NCI-H1436 (cell line): ENCODE measurements at regions not wholly inside any gene's neighbourhood (a gene's known extent, or its start where the extent isn't known, plus 50 kb on each side); places are given as distances from the start of the nearest gene placed in this dataset.
A peak's percentile ranks its signal among the peaks of the same experiment; 100 is the strongest.

Source experiments
- DNase-seq: peaks from one replicate; lab custom pipeline; 2025; lab: John Stamatoyannopoulos, UW

DNA sequence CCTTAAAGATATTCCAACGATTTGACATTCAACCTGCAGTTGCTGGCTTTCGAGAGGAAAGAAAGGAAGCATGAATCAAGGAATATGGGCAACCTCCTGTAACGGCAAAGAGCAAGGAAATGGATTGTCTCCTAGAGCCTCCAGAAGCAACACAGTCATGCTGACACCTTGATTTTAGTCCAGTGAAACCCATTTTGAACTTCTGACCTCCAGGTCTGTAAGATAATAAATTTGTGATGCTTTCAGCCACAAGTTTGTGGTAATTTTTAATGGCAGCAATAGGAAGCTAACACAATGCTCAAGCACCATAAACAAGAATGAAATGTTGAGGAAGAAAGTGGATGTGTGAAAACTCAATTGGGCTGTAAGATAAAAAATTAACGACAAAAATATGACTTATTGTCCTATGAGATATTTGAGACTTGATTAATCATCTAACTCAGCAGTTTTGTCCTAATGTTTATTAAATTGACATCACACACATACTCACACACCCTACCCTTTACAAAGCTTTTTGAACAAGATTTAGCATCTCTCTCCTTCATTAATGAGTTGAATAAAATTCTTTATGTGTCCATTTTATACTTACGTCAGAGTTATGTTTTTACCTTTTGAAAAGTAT, 857.2 kb upstream of the INTU start:
- DNase-seq, result no peak

DNA sequence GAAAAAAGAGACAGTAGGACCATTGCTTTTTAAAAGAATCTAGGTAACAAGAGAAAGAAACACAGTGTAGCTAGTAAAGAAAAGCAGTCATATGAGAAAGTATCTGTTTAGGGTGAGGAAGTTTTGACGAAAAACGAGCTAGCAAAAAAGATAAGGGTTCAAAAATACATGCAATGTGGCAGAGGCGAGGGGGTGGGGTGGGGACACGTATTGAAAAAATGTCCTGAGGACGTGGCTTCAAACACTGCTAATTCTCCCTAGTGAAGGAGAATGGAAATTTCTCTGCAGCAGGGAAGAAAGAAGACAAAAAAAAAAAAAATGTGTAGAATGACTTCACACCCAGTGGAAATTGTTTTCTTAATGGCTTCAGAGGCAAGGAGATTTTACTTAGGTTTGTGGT, 856.4 kb upstream of the INTU start:
- DNase-seq, result no peak

- no peak for DNase-seq
Measured at GRCh38 chr4:126777649-126778048, 855.1 kb upstream of the INTU start.

- no peak for DNase-seq
Measured at GRCh38 chr4:126778348-126778747, 854.4 kb upstream of the INTU start.

GRCh38 chr4:126779001-126779400, 853.8 kb upstream of the INTU start:
- no peak for DNase-seq

- DNase-seq, result no peak
Measured at GRCh38 chr4:126779436-126780166, 853.2 kb upstream of the INTU start.

DNA sequence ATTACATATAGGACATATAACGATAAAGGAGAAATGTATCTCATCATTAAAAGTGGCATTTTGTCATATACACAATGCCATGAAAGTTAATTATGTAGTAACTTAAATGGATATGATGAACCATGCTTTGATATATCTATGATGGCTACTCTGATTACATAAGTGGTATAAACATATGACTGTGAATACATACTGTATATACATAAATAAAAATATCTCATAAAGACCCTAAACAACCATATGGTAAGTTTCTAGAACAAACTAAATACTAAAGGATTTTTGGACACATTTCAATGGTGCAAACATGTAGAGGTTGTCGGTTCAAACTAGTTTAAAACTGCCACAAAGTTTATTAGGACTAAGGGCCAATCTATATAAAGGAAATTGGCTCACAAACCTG, 849.6 kb upstream of the INTU start:
- no peak for DNase-seq

DNA sequence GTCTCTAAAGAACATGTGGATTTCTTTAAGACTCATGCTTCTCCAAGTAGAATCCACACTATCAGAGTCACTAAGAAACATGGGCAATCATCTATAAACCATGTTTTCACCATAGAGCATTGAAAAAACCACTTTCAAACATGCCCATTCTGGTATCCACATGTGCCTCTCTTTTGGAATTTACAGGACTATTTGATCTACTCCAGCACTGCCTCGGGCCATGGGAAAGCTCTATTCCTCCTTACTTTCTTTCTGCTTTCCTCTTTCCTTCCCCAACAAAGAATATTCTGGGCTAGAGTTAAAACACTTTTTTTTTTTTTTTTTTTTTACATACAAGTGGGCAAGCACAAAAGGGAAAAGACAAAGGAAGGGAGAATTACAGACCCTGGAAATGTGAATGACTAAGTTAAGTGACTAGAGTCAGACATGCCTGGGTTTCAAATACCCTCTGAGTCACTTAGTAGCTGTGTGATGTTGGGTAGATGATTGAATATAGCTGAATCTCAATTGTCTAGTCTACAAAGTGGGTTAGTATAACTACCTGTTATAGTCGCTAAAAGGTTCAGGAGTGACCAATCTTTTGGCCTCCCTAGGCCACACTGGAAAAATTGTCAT, 847.7 kb upstream of the INTU start:
- no peak for DNase-seq

DNA sequence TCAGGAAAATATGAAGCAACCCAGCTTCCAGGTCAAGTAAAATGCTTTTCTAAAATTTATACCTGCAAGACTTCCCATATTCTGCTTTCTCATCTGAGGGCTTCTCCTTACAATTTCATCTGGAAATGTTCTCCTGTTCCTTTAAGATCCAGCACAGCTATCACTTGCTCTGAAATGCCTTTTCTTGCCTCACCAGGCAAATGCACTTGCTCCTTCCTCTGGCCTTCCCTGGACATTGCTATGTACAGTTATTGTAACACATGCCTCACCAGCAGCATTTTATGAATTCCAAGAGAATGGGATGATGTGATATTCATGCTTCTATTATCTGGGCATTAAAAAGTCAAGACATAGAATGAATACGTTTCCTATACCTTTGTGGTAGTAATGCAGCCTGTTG, 842.1 kb upstream of the INTU start:
- no peak for DNase-seq

DNA sequence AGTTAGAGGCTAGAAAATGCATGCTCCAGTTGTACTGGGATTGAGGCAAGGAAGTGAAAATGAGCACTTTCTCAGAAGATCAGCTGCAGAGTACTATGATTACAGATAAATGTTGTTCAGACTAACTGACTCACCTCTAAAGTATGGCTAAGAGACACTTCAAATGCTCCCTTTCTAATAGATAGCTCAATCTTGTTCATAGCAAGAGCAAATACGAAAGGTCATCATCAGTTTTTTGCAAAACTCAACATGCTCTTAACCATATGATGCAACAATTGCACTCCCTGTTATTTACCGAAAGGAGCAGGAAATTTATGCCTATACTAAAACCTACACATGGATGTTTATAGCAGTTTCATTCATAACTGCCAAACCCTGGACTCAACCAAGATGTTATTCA, 838.4 kb upstream of the INTU start:
- DNase-seq, result no peak

DNA sequence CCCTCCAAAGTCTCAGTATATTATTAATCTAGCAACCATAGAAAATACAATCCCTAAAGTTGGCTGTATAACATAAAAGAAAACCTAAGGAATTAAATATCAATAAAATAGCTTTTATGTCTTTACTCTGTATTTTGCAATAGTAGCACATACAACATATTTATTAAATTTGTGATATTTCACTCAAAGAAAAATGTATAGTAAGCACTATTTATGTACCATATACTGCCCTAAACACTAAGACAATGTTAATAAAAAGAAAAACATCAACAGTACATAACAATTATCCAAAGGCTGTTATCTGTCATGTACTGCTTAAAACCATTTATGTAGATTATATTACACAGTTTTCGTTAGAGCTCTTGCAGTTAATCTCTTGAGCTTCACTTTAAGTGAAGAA, 834.5 kb upstream of the INTU start:
- no peak for DNase-seq

DNA sequence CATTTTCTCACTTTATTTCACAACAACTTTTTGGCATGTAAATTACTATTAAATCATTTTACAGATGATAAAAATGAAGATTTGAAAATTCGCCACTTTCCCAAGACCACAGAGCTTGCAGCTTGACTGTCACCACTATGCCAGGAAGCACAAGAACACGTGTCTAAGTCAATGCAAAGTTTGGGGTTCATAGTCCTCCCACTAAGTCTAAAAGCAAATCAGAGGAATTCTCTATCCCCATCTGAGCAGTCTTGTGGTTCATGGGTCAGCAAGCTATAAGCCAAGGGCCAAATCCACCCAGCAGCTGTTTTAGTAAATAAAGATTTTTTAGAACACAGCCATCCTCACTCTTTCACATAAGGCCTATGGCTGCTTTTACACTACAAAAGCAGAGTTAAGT, 833.3 kb upstream of the INTU start:
- DNase-seq, result no peak

GRCh38 chr4:126799971-126800574, 832.7 kb upstream of the INTU start:
- peak; percentile 15 for DNase-seq

- no peak for DNase-seq
Measured at GRCh38 chr4:126800575-126801141, 832.1 kb upstream of the INTU start.

- no peak for DNase-seq
Measured at GRCh38 chr4:126807132-126807531, 825.6 kb upstream of the INTU start.

- DNase-seq, result no peak
Measured at GRCh38 chr4:126812076-126812475, 820.7 kb upstream of the INTU start.

DNA sequence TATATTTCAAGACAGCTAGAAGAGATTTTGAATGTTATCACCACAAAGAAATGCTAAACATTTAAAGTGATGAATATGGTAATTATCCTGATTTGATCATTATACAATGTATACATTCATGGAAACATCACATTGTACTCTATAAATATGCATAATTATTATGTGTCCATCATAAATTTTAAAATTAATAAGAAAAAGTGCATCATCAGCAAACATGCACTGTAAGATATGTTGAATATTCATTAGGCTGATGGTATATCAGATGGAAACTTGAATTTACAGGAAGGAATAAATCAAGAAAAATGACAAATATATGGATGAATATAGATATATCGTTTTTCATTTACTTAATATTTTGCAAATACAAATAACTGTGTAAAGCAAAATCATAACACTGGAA, 812.1 kb upstream of the INTU start:
- no peak for DNase-seq

- no peak for DNase-seq
Measured at GRCh38 chr4:126821152-126821551, 811.6 kb upstream of the INTU start.

GRCh38 chr4:126825083-126825482, 807.7 kb upstream of the INTU start:
- no peak for DNase-seq

- no peak for DNase-seq
Measured at GRCh38 chr4:126827669-126828068, 805.1 kb upstream of the INTU start.

DNA sequence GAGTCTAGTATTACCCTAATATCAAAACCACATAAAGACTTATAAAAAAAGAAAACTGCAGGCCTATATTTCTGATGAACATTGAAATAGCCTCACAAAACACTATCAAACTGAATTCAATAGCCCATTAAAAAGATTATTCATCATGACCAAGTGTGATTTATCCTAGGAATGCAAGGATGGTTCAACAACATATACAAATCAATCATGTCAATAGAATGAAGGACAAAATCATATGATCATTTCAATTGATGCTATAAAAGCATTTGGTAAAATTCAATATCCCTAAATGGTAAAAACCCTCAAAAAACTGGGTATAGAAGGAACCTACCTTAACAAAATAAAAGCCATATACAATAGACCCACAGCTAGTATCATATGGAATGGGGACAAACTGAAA, 797.9 kb upstream of the INTU start:
- DNase-seq, result no peak

DNA sequence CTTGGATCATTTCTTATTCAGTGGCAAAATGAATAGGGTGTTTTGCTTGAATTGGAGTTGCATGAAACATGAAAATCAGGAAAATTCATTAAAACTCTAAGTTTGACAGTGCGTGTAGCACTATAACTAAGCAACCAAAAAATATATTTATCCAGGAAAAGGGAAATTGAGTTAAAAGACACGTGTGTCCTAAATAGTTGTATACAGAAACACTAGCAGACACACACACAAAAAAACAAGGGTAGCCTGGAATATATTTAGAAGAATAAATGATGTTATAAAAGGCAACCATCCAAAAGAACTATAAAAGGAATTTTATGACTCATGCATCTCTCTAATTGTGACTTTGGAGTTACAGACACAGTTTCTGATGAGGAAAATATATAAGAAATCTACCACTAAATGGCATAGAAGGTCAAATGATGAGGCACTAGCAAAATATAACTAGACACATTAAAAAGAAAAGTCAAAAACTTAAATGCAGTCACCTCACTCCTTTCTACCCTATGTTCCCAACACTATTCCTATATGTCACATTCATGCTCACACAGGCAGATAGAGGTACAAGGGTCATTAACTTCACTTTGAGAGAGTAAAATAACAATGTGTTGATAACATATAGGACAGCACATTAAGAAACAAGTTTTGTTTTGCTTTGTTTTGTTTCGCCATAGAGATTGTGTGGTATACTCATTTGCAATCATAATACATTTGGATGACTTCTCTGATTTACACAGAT, 793.6 kb upstream of the INTU start:
- no peak for DNase-seq
